ENCODE measurements at regions not wholly inside any gene's neighbourhood (a gene's known extent, or its start where the extent isn't known, plus 50 kb on each side); places are given as distances from the start of the nearest gene placed in this dataset.
A peak's percentile ranks its signal among the peaks of the same experiment; 100 is the strongest.

- TF ChIP-seq POLR2A (IDR thresholded peaks at IDR 0.05) (no peak), CTCF (IDR thresholded peaks at IDR 0.05) (no peak)
Measured at GRCh38 chr3:107861422-107861821, 229.4 kb downstream of the CD47 start.

More at GRCh38 chr3:107861422-107861821, 229.4 kb downstream of the CD47 start:
- DNase-seq, result no peak
- Histone ChIP-seq H3K27me3 (no peaks in the 10 kb centered on the region), H3K36me3 (no peaks in the 10 kb centered on the region), H3K9me3 (no peaks in the 10 kb centered on the region), H3K4me1 (no peaks in the 10 kb centered on the region), H3K27ac (no peak overlapping the region), H3K4me3 (no peak overlapping the region)
- ATAC-seq, result peak in 1 of 4 donors; percentile 71
- intact Hi-C loops (cut with DNase I), result no loop called here
- WGBS, 4 donors, result 40 to 72% (median 62%) methylated on average over 2 of the region's 2 CpGs
